BJ (cell line): ENCODE measurements at regions not wholly inside any gene's neighbourhood (a gene's known extent, or its start where the extent isn't known, plus 50 kb on each side); places are given as distances from the start of the nearest gene placed in this dataset.

Experiments
- CTCF ChIA-PET: fragments of 350-600 bp; formaldehyde crosslinking; extraction: SDS; loops from one replicate; lab custom pipeline; 2021; ENCODE audit warnings: antibody characterized with exemption, inconsistent platforms; lab: Yijun Ruan, JAX
- POLR2A ChIA-PET: fragments of 300-600 bp; sonication (Branson Sonifier 250); formaldehyde crosslinking; extraction: SDS; loops from one replicate; lab custom pipeline; 2021; ENCODE audit warnings: antibody characterized with exemption; lab: Charles Lee
- DNase-seq: peaks from one replicate; pipeline ENCODE4 v3.0.0-alpha.2; 2011; ENCODE audit warnings: low read depth
- H3K27me3 ChIP-seq: 2 replicates; pipeline ENCODE4 v1.6.0; 2011; ENCODE audit warnings: low read length; ENCODE audit not compliant: control insufficient read depth, insufficient read depth
- H3K36me3 ChIP-seq: 2 replicates; pipeline ENCODE4 v1.5.1; 2011; ENCODE audit warnings: low read length; ENCODE audit not compliant: control insufficient read depth, insufficient read depth
- H3K4me3 ChIP-seq: 2 replicates; pipeline ENCODE4 v1.5.1; 2011; ENCODE audit warnings: low read depth, mild to moderate bottlenecking, control low read depth, low read length
- CTCF ChIP-seq: IDR thresholded peaks from 2 replicates; pipeline ENCODE4 v1.5.1; 2011; ENCODE audit warnings: low read depth, mild to moderate bottlenecking, control low read depth, inconsistent platforms, low read length, moderate library complexity; ENCODE audit not compliant: insufficient read depth

DNA sequence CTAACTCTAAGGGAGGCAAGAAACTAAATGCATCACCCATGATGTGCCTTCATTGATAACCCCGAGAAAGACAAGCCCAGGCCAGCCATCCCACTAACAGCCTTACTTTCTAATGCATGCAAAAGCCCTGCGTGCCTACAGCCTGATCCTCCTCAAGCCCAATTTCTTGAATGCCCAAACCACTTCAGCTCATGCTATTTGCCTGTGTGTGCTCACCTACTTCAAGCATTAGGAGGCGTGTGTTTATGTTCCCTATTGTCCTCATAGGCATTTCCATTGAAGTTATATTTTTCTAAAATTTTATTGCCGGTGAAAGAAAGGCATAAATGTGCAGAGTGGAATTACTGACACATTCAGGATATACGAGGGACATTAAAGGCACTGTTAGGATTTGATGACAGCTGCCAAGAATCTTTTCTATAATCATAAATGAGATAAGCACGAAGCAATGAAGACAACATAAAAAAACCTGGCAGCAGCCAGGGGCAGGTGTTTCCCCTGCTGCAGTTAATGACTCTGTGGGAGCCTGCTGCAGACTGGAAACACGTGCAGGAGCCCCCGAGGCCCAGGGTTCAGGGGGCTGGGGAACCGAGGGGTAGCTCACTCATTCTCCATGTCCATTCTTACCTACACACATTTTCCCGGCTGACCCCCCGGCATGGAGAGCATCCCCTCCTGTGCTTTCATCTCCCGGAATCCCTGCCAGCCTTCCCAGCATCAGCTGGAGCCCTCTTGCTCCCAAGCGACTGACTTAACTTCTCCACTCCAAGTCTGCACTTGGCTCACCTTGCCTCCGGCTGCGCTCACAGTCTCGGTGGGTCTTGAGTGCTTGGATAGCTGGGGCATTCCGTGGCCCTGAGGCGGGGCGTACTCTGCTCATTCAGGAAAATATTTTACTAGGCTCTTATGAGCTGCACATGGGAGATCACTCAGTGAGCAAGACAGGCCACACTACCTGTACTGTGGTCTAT lies 292.3 kb upstream of the SIX2 start:
- no peaks in the 10 kb centered on the region for H3K36me3 ChIP-seq
- no peak for TF ChIP-seq CTCF
- ChIA-PET CTCF (interaction anchor here (1.1 kb wide), 1 partner anchor 14 kb away, joined by 3 read pairs; no protein-coding TSS in a partner anchor), POLR2A (no interaction called here)
- no peak overlapping the region for H3K4me3 ChIP-seq
- DNase-seq = no peak
- H3K27me3 ChIP-seq = peaks cover 20% of the 10 kb centered on the region

- CTCF ChIA-PET = interaction anchor here (0.9 to 1.1 kb wide), 3 partner anchors 8 to 13 kb away, joined by 3 read pairs; no protein-coding TSS in a partner anchor
- no peak for DNase-seq
Observed at GRCh38 chr2:45300026-45300750, 290.9 kb upstream of the SIX2 start.

DNA sequence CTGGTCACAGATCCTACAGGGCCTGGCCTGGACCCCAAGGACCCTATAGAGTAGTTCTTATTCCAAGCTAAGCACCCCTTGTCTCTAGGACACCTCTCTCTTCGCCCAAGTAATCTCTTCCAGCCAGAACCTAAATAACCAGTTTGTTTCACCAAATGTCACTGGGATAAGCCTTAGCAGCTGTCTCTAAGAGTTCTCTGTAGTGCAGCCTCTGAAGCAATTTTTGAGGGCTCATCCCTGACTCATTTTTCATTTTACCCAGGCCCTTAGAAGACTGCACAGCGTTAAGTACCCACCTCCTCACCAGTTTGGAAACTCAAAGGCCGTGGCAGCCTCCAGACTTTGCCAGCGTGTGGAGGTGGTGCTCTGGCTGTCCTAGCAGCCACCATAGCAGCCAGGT lies 290.1 kb upstream of the SIX2 start:
- no peak for DNase-seq
- CTCF ChIA-PET = interaction anchor here (0.9 to 1.1 kb wide), 2 partner anchors 9 to 12 kb away, joined by 3 read pairs; no protein-coding TSS in a partner anchor

More at GRCh38 chr2:45300026-45300750, 290.9 kb upstream of the SIX2 start:
- no peaks in the 10 kb centered on the region for H3K36me3 ChIP-seq
- POLR2A ChIA-PET = no interaction called here
- no peak overlapping the region for H3K4me3 ChIP-seq
- TF ChIP-seq CTCF = no peak
- H3K27me3 ChIP-seq = peaks cover 13% of the 10 kb centered on the region

GRCh38 chr2:45293182-45293581 lies 283.9 kb upstream of the SIX2 start:
- ChIA-PET POLR2A (interaction anchor here (0.6 kb wide), 1 partner anchor 160 kb away, joined by 7 read pairs; no protein-coding TSS in a partner anchor), CTCF (interaction anchor here (1.0 kb wide), 1 partner anchor 202 kb away, joined by 4 read pairs; no protein-coding TSS in a partner anchor)
- H3K4me3 ChIP-seq = no peak overlapping the region
- H3K27me3 ChIP-seq = no peaks in the 10 kb centered on the region; the same call in none of the 2 replicates
- TF ChIP-seq CTCF = no peak
- no peaks in the 10 kb centered on the region for H3K36me3 ChIP-seq
- DNase-seq = no peak

More for the DNA sequence above, 290.1 kb upstream of the SIX2 start:
- no peak for TF ChIP-seq CTCF
- Histone ChIP-seq H3K36me3 (no peaks in the 10 kb centered on the region), H3K4me3 (no peak overlapping the region), H3K27me3 (peaks cover 12% of the 10 kb centered on the region)
- POLR2A ChIA-PET = no interaction called here
